Endometrial microvascular endothelial cells (primary cell): ENCODE measurements at regions not wholly inside any gene's neighbourhood (a gene's known extent, or its start where the extent isn't known, plus 50 kb on each side); places are given as distances from the start of the nearest gene placed in this dataset.

Experiments used
- in situ Hi-C: cut with HindIII; loops from 2 replicates; pipeline ENCODE4 v1.10.0; 2017; ENCODE audit warnings: low sequenced_read_pairs, low pct_unique_long_range_greater_than_20kb; ENCODE audit errors: inconsistent ontology term

GRCh38 chr3:150097588-150097890, 126.8 kb upstream of the PFN2 start:
- in situ Hi-C loops, result no loop called here

- in situ Hi-C loops, result no loop called here
These were observed 126.2 kb upstream of the PFN2 start for GRCh38 chr3:150096700-150097587.

GRCh38 chr3:150094150-150094933, 123.6 kb upstream of the PFN2 start:
- in situ Hi-C loops, result no loop called here

GRCh38 chr3:150091626-150092025, 120.9 kb upstream of the PFN2 start:
- in situ Hi-C loops, result no loop called here

GRCh38 chr3:150090877-150091276, 120.2 kb upstream of the PFN2 start:
- in situ Hi-C loops, result no loop called here

GRCh38 chr3:150090006-150090405, 119.3 kb upstream of the PFN2 start:
- in situ Hi-C loops, result no loop called here

GRCh38 chr3:150084128-150084527, 113.4 kb upstream of the PFN2 start:
- in situ Hi-C loops, result no loop called here

GRCh38 chr3:150083655-150084042, 113.0 kb upstream of the PFN2 start:
- in situ Hi-C loops, result no loop called here

GRCh38 chr3:150082898-150083654, 112.4 kb upstream of the PFN2 start:
- in situ Hi-C loops, result no loop called here

- in situ Hi-C loops, result no loop called here
These were observed 110.4 kb upstream of the PFN2 start for GRCh38 chr3:150081084-150081483.

GRCh38 chr3:150080058-150080730, 109.5 kb upstream of the PFN2 start:
- in situ Hi-C loops, result no loop called here

- in situ Hi-C loops, result no loop called here
These were observed 108.5 kb upstream of the PFN2 start for GRCh38 chr3:150079029-150079739.

GRCh38 chr3:150077581-150078247, 107.0 kb upstream of the PFN2 start:
- in situ Hi-C loops, result no loop called here

GRCh38 chr3:150077107-150077506, 106.4 kb upstream of the PFN2 start:
- in situ Hi-C loops, result no loop called here

GRCh38 chr3:150076443-150076842, 105.7 kb upstream of the PFN2 start:
- in situ Hi-C loops, result no loop called here

- in situ Hi-C loops, result no loop called here
These were observed 104.7 kb upstream of the PFN2 start for GRCh38 chr3:150075417-150075865.

- in situ Hi-C loops, result no loop called here
These were observed 104.2 kb upstream of the PFN2 start for GRCh38 chr3:150074697-150075416.
